ENCODE measurements at regions not wholly inside any gene's neighbourhood (a gene's known extent, or its start where the extent isn't known, plus 50 kb on each side); places are given as distances from the start of the nearest gene placed in this dataset.

DNA sequence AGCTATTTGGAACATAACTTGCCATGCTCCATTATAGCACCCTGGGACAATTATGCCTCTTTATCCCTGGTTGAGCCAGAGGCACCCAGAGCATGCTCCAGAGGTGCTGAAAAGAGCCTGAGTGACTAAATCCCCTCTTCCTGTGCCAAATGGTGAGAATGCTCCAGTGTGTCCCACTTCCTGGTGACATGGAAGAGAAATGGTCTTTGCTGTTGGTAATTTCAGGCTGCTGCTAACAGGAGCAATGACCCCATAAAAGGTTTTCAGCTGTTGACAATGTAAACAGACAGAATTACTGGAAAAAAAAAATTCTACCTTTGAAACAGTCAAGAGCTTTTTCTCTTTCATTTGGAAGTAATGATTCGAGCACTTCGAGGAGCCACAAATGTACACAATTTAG, 341.8 kb downstream of the FGF9 start:
- Histone ChIP-seq H3K27me3 (ENCODE audit: control insufficient read depth, insufficient read depth, low read length) (no peaks in the 10 kb centered on the region), H3K36me3 (ENCODE audit: control insufficient read depth, insufficient read depth, low read length) (no peaks in the 10 kb centered on the region), H3K4me1 (ENCODE audit: control insufficient read depth, insufficient read depth, low read length) (no peaks in the 10 kb centered on the region), H3K27ac (ENCODE audit: low read length) (no peak overlapping the region), H3K9me3 (replicated peaks; ENCODE audit: control insufficient read depth, low read depth, low read length) (no peaks in the 10 kb centered on the region), H3K4me3 (ENCODE audit: low read length) (no peak overlapping the region)
- no CpG with 5 or more reads among the region's 2 CpGs for WGBS (ENCODE audit: insufficient coverage)
- DNase-seq, result no peak

DNA sequence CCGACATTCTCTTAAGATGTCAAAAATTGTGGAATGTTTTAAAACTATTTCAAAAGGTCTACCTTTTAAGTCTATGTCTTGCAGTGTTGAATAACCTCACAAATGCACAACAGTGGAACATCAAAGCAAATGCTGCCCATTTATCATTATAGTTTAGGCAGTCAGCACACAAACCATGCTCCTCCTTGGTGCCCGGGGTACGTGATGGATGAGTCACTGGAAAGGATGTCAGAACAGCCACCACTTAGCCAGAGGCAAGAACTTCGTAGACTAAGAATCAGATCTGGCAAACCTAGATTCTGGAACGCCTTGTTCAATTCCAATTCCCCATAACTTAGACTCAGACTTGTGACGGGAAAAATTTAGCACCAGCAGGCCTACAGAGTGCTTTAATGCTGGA, 343.6 kb downstream of the FGF9 start:
- Histone ChIP-seq H3K27me3 (ENCODE audit: control insufficient read depth, insufficient read depth, low read length) (no peaks in the 10 kb centered on the region), H3K4me1 (ENCODE audit: control insufficient read depth, insufficient read depth, low read length) (no peaks in the 10 kb centered on the region), H3K9me3 (replicated peaks; ENCODE audit: control insufficient read depth, low read depth, low read length) (no peaks in the 10 kb centered on the region), H3K36me3 (ENCODE audit: control insufficient read depth, insufficient read depth, low read length) (no peaks in the 10 kb centered on the region), H3K4me3 (ENCODE audit: low read length) (no peak overlapping the region), H3K27ac (ENCODE audit: low read length) (no peak overlapping the region)
- WGBS (ENCODE audit: insufficient coverage), result no CpG with 5 or more reads among the region's 6 CpGs
- DNase-seq, result no peak

DNA sequence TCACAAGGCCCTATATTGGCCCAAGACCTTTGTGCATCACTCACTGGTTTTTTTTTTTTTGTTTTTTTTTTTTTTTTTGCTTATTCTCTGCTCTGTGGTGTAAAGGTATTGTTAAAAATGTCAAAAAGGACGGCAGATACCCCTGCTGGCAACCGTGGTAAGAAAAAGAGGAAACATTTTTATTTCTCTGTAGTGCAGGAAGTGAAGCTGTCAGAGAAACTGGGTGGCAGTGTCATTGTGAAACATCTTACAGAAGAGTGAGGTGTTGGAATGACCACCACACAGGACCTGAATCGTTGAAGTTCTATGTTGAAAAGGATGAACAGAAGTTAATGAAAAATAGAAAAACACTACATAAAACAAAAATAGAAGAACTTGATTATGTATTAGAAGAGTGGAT, 346.4 kb downstream of the FGF9 start:
- WGBS (ENCODE audit: insufficient coverage), result 39% methylated on average over 2 of the region's 3 CpGs
- Histone ChIP-seq H3K9me3 (replicated peaks; ENCODE audit: control insufficient read depth, low read depth, low read length) (no peaks in the 10 kb centered on the region), H3K27me3 (ENCODE audit: control insufficient read depth, insufficient read depth, low read length) (no peaks in the 10 kb centered on the region), H3K27ac (ENCODE audit: low read length) (no peak overlapping the region), H3K36me3 (ENCODE audit: control insufficient read depth, insufficient read depth, low read length) (no peaks in the 10 kb centered on the region), H3K4me3 (ENCODE audit: low read length) (no peak overlapping the region), H3K4me1 (ENCODE audit: control insufficient read depth, insufficient read depth, low read length) (no peaks in the 10 kb centered on the region)
- DNase-seq, result no peak

DNA sequence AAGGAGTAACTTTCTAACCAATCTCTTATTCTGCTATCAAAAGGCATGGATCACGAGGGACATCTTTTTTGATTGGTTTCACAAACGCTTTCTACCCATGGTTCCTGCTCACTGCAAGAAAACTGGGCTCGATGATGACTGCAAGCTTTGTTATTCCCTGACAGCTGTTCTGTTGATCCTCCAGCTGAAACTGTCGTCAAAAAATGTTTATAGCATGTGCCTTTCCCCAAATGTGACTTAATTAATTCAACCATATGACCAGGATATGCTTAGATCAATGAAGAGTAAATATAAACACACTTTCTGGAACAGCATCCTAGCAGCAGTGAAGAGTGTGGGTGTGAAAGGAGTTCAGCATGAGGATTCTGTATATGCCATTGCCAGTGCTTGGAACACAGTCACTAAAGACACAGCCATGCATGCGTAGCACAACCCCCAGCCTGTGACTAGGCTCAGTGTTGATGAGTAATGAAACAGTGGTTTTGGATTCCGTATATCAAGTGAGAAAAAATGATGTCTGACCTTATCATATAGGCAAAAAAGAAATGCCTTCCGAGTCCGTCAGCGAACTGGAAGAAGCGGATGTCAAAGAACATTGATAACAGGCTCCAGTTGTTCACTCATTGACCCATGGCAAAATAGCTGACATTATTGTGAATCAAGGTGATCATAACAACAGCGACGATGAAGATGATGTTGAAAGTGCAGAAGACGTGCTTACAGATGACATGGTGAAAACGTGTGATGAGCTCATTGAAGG, 347.4 kb downstream of the FGF9 start:
- WGBS (ENCODE audit: insufficient coverage), result 91% methylated on average over 8 of the region's 14 CpGs
- no peak for DNase-seq

DNA sequence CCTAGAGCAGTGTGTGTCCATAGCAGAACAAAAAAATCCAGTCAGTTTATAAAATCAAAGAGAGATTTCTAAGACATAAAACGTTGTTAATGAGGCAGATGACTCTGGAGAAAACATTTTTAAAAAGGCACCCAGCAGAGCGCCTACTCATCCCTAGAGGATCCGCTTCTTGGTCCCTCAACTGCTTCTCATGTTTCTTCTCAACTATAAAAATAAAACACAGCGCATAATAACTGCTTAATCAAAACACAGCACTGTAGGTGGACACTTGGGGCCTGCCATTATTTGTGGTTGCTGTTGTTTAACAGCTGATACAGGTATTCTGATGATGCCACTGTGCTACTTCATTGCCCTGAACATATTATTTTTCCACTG, 347.9 kb downstream of the FGF9 start:
- no peak overlapping the region for H3K4me3 ChIP-seq (ENCODE audit: low read length)
- no peaks in the 10 kb centered on the region for H3K4me1 ChIP-seq (ENCODE audit: control insufficient read depth, insufficient read depth, low read length)
- H3K27me3 ChIP-seq (ENCODE audit: control insufficient read depth, insufficient read depth, low read length), result no peaks in the 10 kb centered on the region
- no peak overlapping the region for H3K27ac ChIP-seq (ENCODE audit: low read length)
- DNase-seq, result no peak
- H3K9me3 ChIP-seq (replicated peaks; ENCODE audit: control insufficient read depth, low read depth, low read length), result no peaks in the 10 kb centered on the region
- 100% methylated on average over 2 of the region's 4 CpGs for WGBS (ENCODE audit: insufficient coverage)
- H3K36me3 ChIP-seq (ENCODE audit: control insufficient read depth, insufficient read depth, low read length), result no peaks in the 10 kb centered on the region

More for the DNA sequence above, 347.4 kb downstream of the FGF9 start:
- H3K27me3 ChIP-seq (ENCODE audit: control insufficient read depth, insufficient read depth, low read length), result no peaks in the 10 kb centered on the region
- no peak overlapping the region for H3K4me3 ChIP-seq (ENCODE audit: low read length)
- no peak overlapping the region for H3K27ac ChIP-seq (ENCODE audit: low read length)
- H3K9me3 ChIP-seq (replicated peaks; ENCODE audit: control insufficient read depth, low read depth, low read length), result no peaks in the 10 kb centered on the region
- H3K4me1 ChIP-seq (ENCODE audit: control insufficient read depth, insufficient read depth, low read length), result no peaks in the 10 kb centered on the region
- H3K36me3 ChIP-seq (ENCODE audit: control insufficient read depth, insufficient read depth, low read length), result no peaks in the 10 kb centered on the region

DNA sequence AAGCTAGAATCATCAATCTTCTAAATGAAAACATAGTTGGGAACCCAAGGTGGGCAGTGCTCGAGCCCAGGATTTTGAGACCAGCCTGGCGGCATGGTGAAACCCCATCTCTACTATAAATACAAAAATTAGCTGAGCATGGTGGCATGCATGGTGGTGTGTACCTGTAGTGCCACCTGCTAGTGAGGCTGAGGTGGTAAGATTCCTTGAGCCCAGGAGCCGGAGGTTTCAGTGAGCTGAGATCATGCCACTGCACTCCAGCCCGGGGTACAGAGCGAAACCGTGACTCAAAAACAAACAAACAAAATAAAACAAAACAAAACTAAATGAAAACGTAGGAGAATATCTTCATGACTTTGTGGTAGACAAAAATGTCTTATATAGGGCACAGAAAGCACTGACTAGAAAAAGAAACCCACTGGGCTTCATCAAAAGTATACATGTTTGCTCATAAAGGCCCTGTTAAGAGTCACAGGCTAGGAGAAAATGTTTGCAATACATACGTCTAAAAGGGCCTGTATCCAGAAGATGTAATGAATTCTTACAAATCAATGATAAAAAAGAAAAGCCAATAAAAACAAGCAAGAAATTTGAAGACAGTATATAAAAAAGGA, 353.6 kb downstream of the FGF9 start:
- Histone ChIP-seq H3K4me1 (ENCODE audit: control insufficient read depth, insufficient read depth, low read length) (no peaks in the 10 kb centered on the region), H3K36me3 (ENCODE audit: control insufficient read depth, insufficient read depth, low read length) (no peaks in the 10 kb centered on the region), H3K27ac (ENCODE audit: low read length) (no peak overlapping the region), H3K27me3 (ENCODE audit: control insufficient read depth, insufficient read depth, low read length) (no peaks in the 10 kb centered on the region), H3K9me3 (replicated peaks; ENCODE audit: control insufficient read depth, low read depth, low read length) (no peaks in the 10 kb centered on the region), H3K4me3 (ENCODE audit: low read length) (no peak overlapping the region)
- DNase-seq, result no peak
- no CpG with 5 or more reads among the region's 8 CpGs for WGBS (ENCODE audit: insufficient coverage)

DNA sequence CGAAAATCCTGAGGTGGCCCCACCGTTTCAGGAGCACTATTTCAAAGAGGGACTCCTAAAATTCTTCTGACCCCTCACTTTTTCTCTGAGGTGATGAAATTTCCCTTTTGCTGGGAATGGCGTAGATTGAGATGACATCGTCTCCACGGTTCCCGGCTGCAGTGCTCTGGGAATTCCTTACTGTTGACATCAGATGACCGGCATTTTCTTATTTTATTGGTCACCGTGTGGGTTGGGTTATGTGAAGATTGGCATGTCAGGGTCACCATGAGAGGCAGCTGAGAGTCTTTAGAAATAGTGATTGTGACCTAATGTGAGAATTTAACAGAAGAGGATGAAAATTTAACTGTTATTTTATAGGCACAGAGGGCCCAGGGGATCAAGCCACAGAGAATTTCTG, 356.7 kb downstream of the FGF9 start:
- no peaks in the 10 kb centered on the region for H3K9me3 ChIP-seq (replicated peaks; ENCODE audit: control insufficient read depth, low read depth, low read length)
- no peak for DNase-seq
- H3K27ac ChIP-seq (ENCODE audit: low read length), result no peak overlapping the region
- H3K4me1 ChIP-seq (ENCODE audit: control insufficient read depth, insufficient read depth, low read length), result no peaks in the 10 kb centered on the region
- H3K27me3 ChIP-seq (ENCODE audit: control insufficient read depth, insufficient read depth, low read length), result no peaks in the 10 kb centered on the region
- 91% methylated on average over 8 of the region's 8 CpGs for WGBS (ENCODE audit: insufficient coverage)
- H3K4me3 ChIP-seq (ENCODE audit: low read length), result no peak overlapping the region
- H3K36me3 ChIP-seq (ENCODE audit: control insufficient read depth, insufficient read depth, low read length), result no peaks in the 10 kb centered on the region

DNA sequence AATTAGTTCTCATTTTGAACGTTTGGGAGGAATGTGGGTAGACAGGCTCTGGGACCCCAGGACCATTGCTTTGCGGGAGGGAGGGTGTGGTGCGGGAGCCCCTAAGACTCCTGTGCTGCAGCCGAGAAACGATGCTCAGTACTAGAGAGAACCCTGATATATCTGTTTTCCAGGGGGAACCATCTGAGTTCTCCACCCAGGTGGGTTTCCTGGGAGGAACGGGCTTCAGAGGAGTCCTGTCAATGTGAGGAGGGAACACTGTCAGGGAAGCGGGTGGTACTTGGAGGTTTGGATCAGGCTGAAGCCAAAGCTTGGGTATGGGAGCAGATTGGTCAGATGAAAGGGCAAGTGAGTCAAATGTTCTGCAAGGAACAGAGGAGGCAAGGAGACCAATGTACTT, 358.0 kb downstream of the FGF9 start:
- no peaks in the 10 kb centered on the region for H3K9me3 ChIP-seq (replicated peaks; ENCODE audit: control insufficient read depth, low read depth, low read length)
- DNase-seq, result no peak
- H3K4me3 ChIP-seq (ENCODE audit: low read length), result no peak overlapping the region
- H3K27ac ChIP-seq (ENCODE audit: low read length), result no peak overlapping the region
- H3K4me1 ChIP-seq (ENCODE audit: control insufficient read depth, insufficient read depth, low read length), result no peaks in the 10 kb centered on the region
- H3K27me3 ChIP-seq (ENCODE audit: control insufficient read depth, insufficient read depth, low read length), result no peaks in the 10 kb centered on the region
- H3K36me3 ChIP-seq (ENCODE audit: control insufficient read depth, insufficient read depth, low read length), result no peaks in the 10 kb centered on the region
- WGBS (ENCODE audit: insufficient coverage), result 87% methylated on average over 7 of the region's 7 CpGs

DNA sequence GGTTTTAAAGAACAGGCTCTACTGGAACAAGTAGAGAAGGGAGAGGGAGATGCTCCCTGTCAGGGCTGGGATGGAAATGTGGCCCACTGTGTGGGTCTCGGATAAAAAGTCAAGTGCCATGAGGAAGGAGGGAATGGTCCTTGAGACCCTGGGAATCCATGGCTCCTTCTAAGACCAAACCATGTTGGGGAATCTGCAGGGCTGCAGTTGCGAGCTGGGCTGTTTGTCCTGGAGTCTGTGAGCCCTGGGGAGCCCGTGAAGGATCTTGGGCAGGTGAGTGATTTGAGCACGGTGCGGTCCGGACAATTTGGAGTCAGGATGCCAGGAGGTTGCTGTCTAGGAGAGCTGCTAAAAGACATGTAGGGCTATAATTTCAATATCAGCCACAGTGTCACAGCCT, 359.4 kb downstream of the FGF9 start:
- no peak overlapping the region for H3K27ac ChIP-seq (ENCODE audit: low read length)
- H3K36me3 ChIP-seq (ENCODE audit: control insufficient read depth, insufficient read depth, low read length), result no peaks in the 10 kb centered on the region
- H3K4me3 ChIP-seq (ENCODE audit: low read length), result no peak overlapping the region
- DNase-seq, result no peak
- H3K4me1 ChIP-seq (ENCODE audit: control insufficient read depth, insufficient read depth, low read length), result no peaks in the 10 kb centered on the region
- 79% methylated on average over 6 of the region's 6 CpGs for WGBS (ENCODE audit: insufficient coverage)
- no peaks in the 10 kb centered on the region for H3K9me3 ChIP-seq (replicated peaks; ENCODE audit: control insufficient read depth, low read depth, low read length)
- H3K27me3 ChIP-seq (ENCODE audit: control insufficient read depth, insufficient read depth, low read length), result no peaks in the 10 kb centered on the region

DNA sequence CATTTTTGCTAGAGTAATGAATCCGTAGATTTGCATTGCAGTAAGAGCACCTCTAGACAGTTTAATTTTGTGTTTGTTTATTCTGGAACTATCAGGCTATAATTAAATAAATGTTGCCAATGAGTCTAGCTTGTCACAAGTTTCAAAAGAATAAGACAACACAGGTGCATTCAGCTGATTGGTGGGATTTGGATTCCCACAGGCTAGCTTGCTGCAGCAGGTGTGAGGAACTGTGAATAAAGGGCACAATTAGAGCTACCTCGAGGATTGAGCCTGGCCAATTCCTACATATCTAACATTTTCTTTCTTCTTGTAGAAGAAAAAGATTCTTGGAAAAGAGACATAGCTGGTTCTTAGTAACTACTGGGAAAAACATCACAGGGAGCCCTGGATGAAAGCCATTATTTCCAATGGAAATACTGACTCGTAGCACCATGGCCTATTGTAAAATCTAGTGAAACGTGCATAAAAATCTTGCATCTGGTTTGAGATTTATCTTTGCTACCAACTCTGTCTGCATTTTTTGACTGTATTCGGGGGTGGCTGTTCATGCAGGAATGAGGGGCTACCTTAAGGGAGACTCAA, 360.9 kb downstream of the FGF9 start:
- H3K27me3 ChIP-seq (ENCODE audit: control insufficient read depth, insufficient read depth, low read length), result no peaks in the 10 kb centered on the region
- WGBS (ENCODE audit: insufficient coverage), result 7% methylated on average over 3 of the region's 5 CpGs
- H3K9me3 ChIP-seq (replicated peaks; ENCODE audit: control insufficient read depth, low read depth, low read length), result no peaks in the 10 kb centered on the region
- no peaks in the 10 kb centered on the region for H3K36me3 ChIP-seq (ENCODE audit: control insufficient read depth, insufficient read depth, low read length)
- peak; percentile 93 for DNase-seq
- no peak overlapping the region for H3K4me3 ChIP-seq (ENCODE audit: low read length)
- H3K27ac ChIP-seq (ENCODE audit: low read length), result peak overlapping the region; percentile 67
- H3K4me1 ChIP-seq (ENCODE audit: control insufficient read depth, insufficient read depth, low read length), result no peaks in the 10 kb centered on the region

All from muscle of leg (tissue), 3 donors.